Stimulated activated naive B cell treated with anti-CD40 and anti-IgM and Interleukin-4, amounts not matched to agents 10 μg/mL and 1 μg/mL and 100 μg/mL, for 72 hours (primary cell): ENCODE measurements at regions not wholly inside any gene's neighbourhood (a gene's known extent, or its start where the extent isn't known, plus 50 kb on each side); places are given as distances from the start of the nearest gene placed in this dataset.
"Not testable (repeated sequence)": the region's sequence is repeated elsewhere in the genome, so short reads cannot be mapped to it uniquely, and the experiment has no call there.

Source experiments
- ATAC-seq, 2 donors: fragments of 150-1000 bp; cut with Tn5 transposase; replicated peaks; 2 replicates each; pipeline ENCODE4 v1.10.0; 2021; ENCODE audit warnings: moderate library complexity in 1 of 2
- DNase-seq: peaks from one replicate; pipeline ENCODE4 v3.0.0; 2021
- H3K27ac Mint-ChIP-seq: one replicate; pipeline ENCODE4 v1.8.0; 2022; ENCODE audit warnings: mild to moderate bottlenecking, mixed read lengths
- H3K27me3 Mint-ChIP-seq, 2 donors: one replicate each; pipeline ENCODE4 v1.8.0; 2022; ENCODE audit warnings: mixed read lengths in 2 of 2
- H3K36me3 Mint-ChIP-seq, 2 donors: one replicate each; pipeline ENCODE4 v1.8.0; 2022; ENCODE audit warnings: mixed read lengths in 2 of 2, mild to moderate bottlenecking in 1 of 2
- H3K4me1 Mint-ChIP-seq, 2 donors: one replicate each; pipeline ENCODE4 v1.8.0; 2022; ENCODE audit warnings: mixed read lengths in 2 of 2, mild to moderate bottlenecking in 1 of 2
- H3K4me3 Mint-ChIP-seq, 2 donors: one replicate each; pipeline ENCODE4 v1.8.0; 2022; ENCODE audit warnings: mild to moderate bottlenecking in 2 of 2, mixed read lengths in 2 of 2, moderate library complexity in 1 of 2
- H3K9me3 Mint-ChIP-seq, 2 donors: one replicate each; pipeline ENCODE4 v1.8.0; 2022; ENCODE audit warnings: mixed read lengths in 2 of 2, mild to moderate bottlenecking in 1 of 2

- H3K9me3 Mint-ChIP-seq, H3K36me3 Mint-ChIP-seq, H3K27me3 Mint-ChIP-seq, H3K4me1 Mint-ChIP-seq, ATAC-seq, H3K27ac Mint-ChIP-seq, DNase-seq, H3K4me3 Mint-ChIP-seq: not testable (repeated sequence)
Observed at GRCh38 chr6:76562371-76562770, 489.9 kb upstream of the IMPG1 start.

GRCh38 chr6:76560851-76561755 is 488.6 kb upstream of the IMPG1 start:
- H3K9me3 Mint-ChIP-seq: not testable (repeated sequence)

GRCh38 chr6:76553256-76553655 is 480.8 kb upstream of the IMPG1 start:
- no peak overlapping the region for H3K27ac Mint-ChIP-seq
- H3K9me3 Mint-ChIP-seq: peaks cover 0 to 6% of the 10 kb centered on the region in 2 donors
- no peak for ATAC-seq
- no peaks in the 10 kb centered on the region for H3K36me3 Mint-ChIP-seq
- no peak for DNase-seq
- no peaks in the 10 kb centered on the region for H3K4me1 Mint-ChIP-seq
- no peak overlapping the region for H3K4me3 Mint-ChIP-seq
- H3K27me3 Mint-ChIP-seq: no peaks in the 10 kb centered on the region

More at GRCh38 chr6:76560851-76561755, 488.6 kb upstream of the IMPG1 start:
- H3K36me3 Mint-ChIP-seq, H3K4me1 Mint-ChIP-seq, H3K4me3 Mint-ChIP-seq, ATAC-seq, H3K27me3 Mint-ChIP-seq, DNase-seq, H3K27ac Mint-ChIP-seq: not testable (repeated sequence)

GRCh38 chr6:76552268-76552667 is 479.8 kb upstream of the IMPG1 start:
- ATAC-seq: no peak
- H3K9me3 Mint-ChIP-seq: peaks cover 0 to 5% of the 10 kb centered on the region in 2 donors
- no peaks in the 10 kb centered on the region for H3K36me3 Mint-ChIP-seq
- H3K4me3 Mint-ChIP-seq: no peak overlapping the region
- H3K4me1 Mint-ChIP-seq: no peaks in the 10 kb centered on the region
- no peak overlapping the region for H3K27ac Mint-ChIP-seq
- DNase-seq: no peak
- H3K27me3 Mint-ChIP-seq: no peaks in the 10 kb centered on the region

GRCh38 chr6:76533661-76534060 is 461.2 kb upstream of the IMPG1 start:
- no peak overlapping the region for H3K27ac Mint-ChIP-seq
- H3K36me3 Mint-ChIP-seq: no peaks in the 10 kb centered on the region
- peaks cover 4 to 14% of the 10 kb centered on the region in 2 donors for H3K9me3 Mint-ChIP-seq
- ATAC-seq (no peak), DNase-seq (no peak)
- H3K27me3 Mint-ChIP-seq: no peaks in the 10 kb centered on the region
- H3K4me1 Mint-ChIP-seq: no peaks in the 10 kb centered on the region
- H3K4me3 Mint-ChIP-seq: no peak overlapping the region

DNA sequence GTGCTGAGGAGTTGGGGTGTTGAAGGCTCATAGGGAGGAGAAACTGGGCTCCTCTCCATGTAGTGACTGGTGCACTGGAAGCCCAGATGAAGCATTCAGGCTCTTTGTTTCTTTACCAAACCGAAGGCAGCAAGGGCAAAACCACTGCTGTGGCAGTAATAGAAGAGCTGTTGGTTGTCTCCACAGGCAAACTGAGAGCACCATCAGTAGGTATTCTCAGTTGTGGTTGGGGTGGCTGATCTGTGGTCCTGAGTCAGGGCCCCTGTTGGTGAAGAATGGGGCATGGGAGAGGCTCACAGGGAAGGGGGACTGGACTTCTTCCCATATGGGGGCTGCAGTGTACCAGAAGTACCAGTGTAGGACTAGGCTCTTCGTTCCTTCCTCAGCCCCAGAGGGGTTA is 460.2 kb upstream of the IMPG1 start:
- no peaks in the 10 kb centered on the region for H3K36me3 Mint-ChIP-seq
- H3K4me3 Mint-ChIP-seq: no peak overlapping the region
- no peaks in the 10 kb centered on the region for H3K27me3 Mint-ChIP-seq
- H3K4me1 Mint-ChIP-seq: no peaks in the 10 kb centered on the region
- peaks cover 4 to 15% of the 10 kb centered on the region in 2 donors for H3K9me3 Mint-ChIP-seq
- ATAC-seq (no peak), DNase-seq (no peak)
- H3K27ac Mint-ChIP-seq: no peak overlapping the region

GRCh38 chr6:76518443-76518842 is 446.0 kb upstream of the IMPG1 start:
- H3K9me3 Mint-ChIP-seq: peaks cover 6 to 14% of the 10 kb centered on the region in 2 donors
- ATAC-seq: no peak
- H3K4me1 Mint-ChIP-seq: no peaks in the 10 kb centered on the region
- no peaks in the 10 kb centered on the region for H3K36me3 Mint-ChIP-seq
- H3K4me3 Mint-ChIP-seq: no peak overlapping the region
- no peaks in the 10 kb centered on the region for H3K27me3 Mint-ChIP-seq
- DNase-seq: no peak
- no peak overlapping the region for H3K27ac Mint-ChIP-seq

GRCh38 chr6:76516924-76517323 is 444.5 kb upstream of the IMPG1 start:
- ATAC-seq (no peak), DNase-seq (no peak)
- H3K27me3 Mint-ChIP-seq: no peaks in the 10 kb centered on the region
- no peaks in the 10 kb centered on the region for H3K4me1 Mint-ChIP-seq
- no peak overlapping the region for H3K4me3 Mint-ChIP-seq
- H3K9me3 Mint-ChIP-seq: peaks cover 14 to 15% of the 10 kb centered on the region in 2 donors
- no peaks in the 10 kb centered on the region for H3K36me3 Mint-ChIP-seq
- no peak overlapping the region for H3K27ac Mint-ChIP-seq

DNA sequence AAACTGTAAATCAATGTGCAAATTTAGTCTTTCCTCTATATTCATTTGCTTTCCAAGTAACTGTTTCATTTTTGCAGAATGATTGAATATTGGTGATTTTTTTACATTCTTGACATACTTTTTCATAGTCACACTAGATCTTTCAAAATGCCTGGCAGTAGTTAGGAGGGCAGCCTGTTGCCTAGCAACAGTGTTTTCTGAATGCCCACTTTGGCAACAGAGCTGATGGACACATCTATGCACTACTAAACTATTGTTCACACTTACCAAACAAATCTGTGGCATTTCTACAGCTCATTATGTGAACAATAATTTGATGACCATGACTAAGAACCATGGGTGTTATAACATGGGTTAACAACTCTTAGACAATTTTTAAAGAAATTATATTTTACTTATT is 438.0 kb upstream of the IMPG1 start:
- H3K27me3 Mint-ChIP-seq: no peaks in the 10 kb centered on the region
- no peaks in the 10 kb centered on the region for H3K4me1 Mint-ChIP-seq
- no peak for DNase-seq
- peaks cover 7 to 15% of the 10 kb centered on the region in 2 donors for H3K9me3 Mint-ChIP-seq
- ATAC-seq: no peak
- H3K4me3 Mint-ChIP-seq: no peak overlapping the region
- H3K36me3 Mint-ChIP-seq: no peaks in the 10 kb centered on the region
- no peak overlapping the region for H3K27ac Mint-ChIP-seq

DNA sequence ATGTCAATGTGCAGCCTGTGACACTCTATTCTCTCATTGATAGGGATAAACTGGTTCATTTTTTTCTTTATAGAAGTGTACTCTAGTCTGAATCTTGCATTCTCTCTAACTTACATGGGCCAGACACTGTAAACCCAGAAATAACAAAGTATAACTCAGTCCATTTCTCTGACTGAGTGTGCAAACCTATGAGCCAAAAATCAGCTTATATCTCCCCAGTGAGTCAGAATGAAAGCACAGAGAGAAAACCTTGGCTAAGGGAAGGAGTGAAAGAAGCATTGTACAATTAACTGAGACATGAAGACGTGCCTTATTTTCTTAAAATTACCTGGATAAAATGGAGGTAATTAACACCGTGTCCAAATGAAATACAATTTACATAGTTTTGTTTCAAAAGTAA is 436.9 kb upstream of the IMPG1 start:
- no peak for ATAC-seq
- H3K36me3 Mint-ChIP-seq: no peaks in the 10 kb centered on the region

GRCh38 chr6:76506808-76507207 is 434.3 kb upstream of the IMPG1 start:
- no peaks in the 10 kb centered on the region for H3K4me1 Mint-ChIP-seq
- no peak overlapping the region for H3K4me3 Mint-ChIP-seq
- no peak for DNase-seq
- no peak for ATAC-seq
- H3K27ac Mint-ChIP-seq: no peak overlapping the region
- no peaks in the 10 kb centered on the region for H3K27me3 Mint-ChIP-seq
- no peaks in the 10 kb centered on the region for H3K36me3 Mint-ChIP-seq
- H3K9me3 Mint-ChIP-seq: peaks cover 5 to 11% of the 10 kb centered on the region in 2 donors

More for the DNA sequence above, 436.9 kb upstream of the IMPG1 start:
- Mint-ChIP-seq H3K4me3 (no peak overlapping the region), H3K27me3 (no peaks in the 10 kb centered on the region), H3K27ac (no peak overlapping the region), H3K9me3 (peaks cover 8 to 15% of the 10 kb centered on the region in 2 donors), H3K4me1 (no peaks in the 10 kb centered on the region)
- DNase-seq: no peak

- Mint-ChIP-seq H3K4me3 (no peak overlapping the region), H3K27ac (no peak overlapping the region), H3K36me3 (no peaks in the 10 kb centered on the region), H3K27me3 (no peaks in the 10 kb centered on the region), H3K9me3 (peaks cover 12 to 18% of the 10 kb centered on the region in 2 donors), H3K4me1 (no peaks in the 10 kb centered on the region)
- DNase-seq (no peak), ATAC-seq (no peak)
Observed at GRCh38 chr6:76495909-76496308, 423.4 kb upstream of the IMPG1 start.

- H3K4me3 Mint-ChIP-seq, H3K27me3 Mint-ChIP-seq, ATAC-seq, H3K36me3 Mint-ChIP-seq, H3K27ac Mint-ChIP-seq, H3K4me1 Mint-ChIP-seq, DNase-seq: not testable (repeated sequence)
- peaks cover 14 to 23% of the 10 kb centered on the region in 2 donors for H3K9me3 Mint-ChIP-seq
Observed at GRCh38 chr6:76491376-76491775, 418.9 kb upstream of the IMPG1 start.

DNA sequence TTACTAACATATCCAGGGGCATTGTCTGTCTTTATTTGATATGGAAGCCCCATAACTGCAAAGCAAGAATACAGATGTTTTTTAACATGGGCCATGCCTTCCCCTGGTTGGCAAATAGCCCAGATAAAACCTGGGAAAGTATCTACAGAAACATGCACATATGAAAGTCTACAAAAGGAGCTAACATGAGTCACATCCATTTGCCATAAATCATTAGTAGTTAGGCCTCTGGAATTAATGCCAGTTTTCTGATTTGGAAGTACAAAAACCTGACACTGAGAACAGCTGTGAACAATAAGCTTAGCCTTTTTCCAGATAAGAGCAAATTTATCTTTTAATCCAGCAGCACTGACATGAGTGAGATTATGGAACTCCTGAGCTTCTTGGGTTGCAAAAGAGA is 418.0 kb upstream of the IMPG1 start:
- H3K36me3 Mint-ChIP-seq: no peaks in the 10 kb centered on the region
- H3K9me3 Mint-ChIP-seq: peaks cover 11 to 19% of the 10 kb centered on the region in 2 donors
- H3K4me1 Mint-ChIP-seq: no peaks in the 10 kb centered on the region
- no peak overlapping the region for H3K27ac Mint-ChIP-seq
- H3K27me3 Mint-ChIP-seq: no peaks in the 10 kb centered on the region
- ATAC-seq: no peak
- no peak for DNase-seq
- no peak overlapping the region for H3K4me3 Mint-ChIP-seq

DNA sequence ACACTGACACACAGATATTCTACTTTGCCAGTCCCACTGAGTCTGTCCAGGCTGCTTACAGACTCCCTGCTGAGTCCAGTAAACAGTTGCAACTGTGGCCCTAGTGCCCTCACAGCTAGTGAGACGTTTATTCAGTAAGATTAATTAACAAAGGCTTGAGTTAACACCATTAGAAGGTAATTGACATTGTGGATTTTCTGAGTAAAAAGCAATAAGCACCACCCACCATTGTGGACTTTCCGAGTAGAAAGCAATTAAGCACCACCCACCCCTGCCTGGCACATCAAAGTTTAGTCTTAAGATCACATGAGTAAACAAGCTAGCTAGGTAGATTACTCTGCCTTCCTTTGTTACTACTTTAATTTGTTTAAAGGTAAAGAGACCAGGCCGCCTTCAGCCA is 408.6 kb upstream of the IMPG1 start:
- no peak overlapping the region for H3K27ac Mint-ChIP-seq
- H3K4me3 Mint-ChIP-seq: no peak overlapping the region
- H3K27me3 Mint-ChIP-seq: no peaks in the 10 kb centered on the region
- peaks cover 6% of the 10 kb centered on the region in 2 donors for H3K9me3 Mint-ChIP-seq
- H3K36me3 Mint-ChIP-seq: no peaks in the 10 kb centered on the region
- ATAC-seq: no peak
- no peaks in the 10 kb centered on the region for H3K4me1 Mint-ChIP-seq
- no peak for DNase-seq
